NCI-H2029 treated with DMSO at 0.1 percent for 48 hours (cell line): ENCODE measurements at regions not wholly inside any gene's neighbourhood (a gene's known extent, or its start where the extent isn't known, plus 50 kb on each side); places are given as distances from the start of the nearest gene placed in this dataset.
"Not testable (repeated sequence)": the region's sequence is repeated elsewhere in the genome, so short reads cannot be mapped to it uniquely, and the experiment has no call there.

Source experiments
- DNase-seq: peaks from one replicate; lab custom pipeline; 2025; lab: John Stamatoyannopoulos, UW

GRCh38 chr2:219835493-219835892, 208.1 kb downstream of the SLC4A3 start:
- DNase-seq: no peak

GRCh38 chr2:219836647-219837177, 209.3 kb downstream of the SLC4A3 start:
- DNase-seq: no peak

- DNase-seq: no peak
These were observed 217.1 kb downstream of the SLC4A3 start for GRCh38 chr2:219844401-219845091.

GRCh38 chr2:219848882-219849281, 221.5 kb downstream of the SLC4A3 start:
- no peak for DNase-seq

- no peak for DNase-seq
These were observed 223.7 kb downstream of the SLC4A3 start for GRCh38 chr2:219851169-219851568.

- no peak for DNase-seq
These were observed 224.5 kb downstream of the SLC4A3 start for GRCh38 chr2:219851801-219852481.

- DNase-seq: no peak
These were observed 225.2 kb downstream of the SLC4A3 start for GRCh38 chr2:219852626-219853025.

- no peak for DNase-seq
These were observed 229.2 kb downstream of the SLC4A3 start for GRCh38 chr2:219856602-219857001.

- no peak for DNase-seq
These were observed 230.3 kb downstream of the SLC4A3 start for GRCh38 chr2:219857751-219858150.

GRCh38 chr2:219861307-219861706, 233.9 kb downstream of the SLC4A3 start:
- DNase-seq: no peak

- no peak for DNase-seq
These were observed 236.7 kb downstream of the SLC4A3 start for GRCh38 chr2:219864154-219864553.

GRCh38 chr2:219868635-219869034, 241.2 kb downstream of the SLC4A3 start:
- no peak for DNase-seq

GRCh38 chr2:219870041-219870440, 242.6 kb downstream of the SLC4A3 start:
- DNase-seq: no peak

- DNase-seq: no peak
These were observed 243.9 kb downstream of the SLC4A3 start for GRCh38 chr2:219871351-219871750.

GRCh38 chr2:219875036-219875435, 247.6 kb downstream of the SLC4A3 start:
- DNase-seq: no peak

GRCh38 chr2:219875986-219876385, 248.6 kb downstream of the SLC4A3 start:
- not testable (repeated sequence) for DNase-seq

- no peak for DNase-seq
These were observed 249.5 kb downstream of the SLC4A3 start for GRCh38 chr2:219876931-219877330.

GRCh38 chr2:219877728-219878127, 250.3 kb downstream of the SLC4A3 start:
- DNase-seq: no peak

GRCh38 chr2:219878516-219878915, 251.1 kb downstream of the SLC4A3 start:
- DNase-seq: no peak

GRCh38 chr2:219881851-219882250, 254.4 kb downstream of the SLC4A3 start:
- no peak for DNase-seq

- DNase-seq: no peak
These were observed 259.2 kb downstream of the SLC4A3 start for GRCh38 chr2:219886615-219887014.

GRCh38 chr2:219887870-219888269, 260.4 kb downstream of the SLC4A3 start:
- DNase-seq: no peak

GRCh38 chr2:219893541-219893940, 266.1 kb downstream of the SLC4A3 start:
- no peak for DNase-seq
